BE2C (cell line): ENCODE measurements at regions not wholly inside any gene's neighbourhood (a gene's known extent, or its start where the extent isn't known, plus 50 kb on each side); places are given as distances from the start of the nearest gene placed in this dataset.

Experiments used
- DNase-seq: peaks from one replicate; pipeline ENCODE4 v3.0.0-alpha.2; 2020
- H3K27me3 ChIP-seq: fragments of 250-450 bp; sonication (Bioruptor Pico); 2 replicates; pipeline ENCODE4 v1.5.1; 2020; ENCODE audit warnings: mild to moderate bottlenecking
- H3K36me3 ChIP-seq: fragments of 250-450 bp; sonication (Bioruptor Pico); 2 replicates; pipeline ENCODE4 v1.5.1; 2020; ENCODE audit warnings: mild to moderate bottlenecking
- H3K4me1 ChIP-seq: fragments of 250-450 bp; sonication (Bioruptor Pico); 2 replicates; pipeline ENCODE4 v1.5.1; 2020
- H3K4me3 ChIP-seq: 2 replicates; pipeline ENCODE4 v1.5.1; 2011; ENCODE audit warnings: low read depth, low read length
- H3K9me3 ChIP-seq: fragments of 250-450 bp; sonication (Bioruptor Pico); 2 replicates; pipeline ENCODE4 v1.5.1; 2020
- TF ChIP-seq, protein P1 (sequence below): IDR thresholded peaks from 2 replicates; pipeline ENCODE4 v1.5.1; 2012; ENCODE audit warnings: mild to moderate bottlenecking, low read depth, low read length

DNA sequence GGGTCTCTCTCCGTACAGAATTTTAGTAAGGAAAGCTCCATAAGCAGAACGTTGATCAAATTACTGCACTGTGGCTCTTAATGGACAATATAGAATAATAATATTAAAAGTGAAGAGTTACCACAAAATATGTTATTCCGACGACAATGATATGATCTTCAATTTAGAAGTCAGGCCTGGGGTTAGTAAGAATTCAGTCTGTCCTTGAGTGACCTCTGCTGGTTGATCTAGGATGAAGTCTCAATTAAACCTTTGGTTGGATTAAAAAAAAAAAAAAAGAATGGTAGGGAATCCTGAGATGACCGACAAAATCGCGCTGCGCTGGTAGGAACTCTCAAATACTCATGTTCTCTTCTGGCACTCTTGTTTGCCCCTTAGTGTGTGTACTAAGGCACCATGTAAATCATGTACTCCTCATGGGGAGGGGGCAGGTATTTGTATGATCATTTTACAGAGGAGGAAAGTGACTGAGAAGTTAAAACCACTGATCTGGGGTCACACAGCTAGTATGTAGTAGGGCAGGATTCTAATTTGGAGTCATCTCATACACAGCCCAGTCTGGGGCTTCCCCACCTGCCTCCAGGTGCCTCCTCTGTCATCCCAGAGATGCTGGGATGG is 161.3 kb upstream of the NPVF start:
- TF ChIP-seq, protein P1, sequence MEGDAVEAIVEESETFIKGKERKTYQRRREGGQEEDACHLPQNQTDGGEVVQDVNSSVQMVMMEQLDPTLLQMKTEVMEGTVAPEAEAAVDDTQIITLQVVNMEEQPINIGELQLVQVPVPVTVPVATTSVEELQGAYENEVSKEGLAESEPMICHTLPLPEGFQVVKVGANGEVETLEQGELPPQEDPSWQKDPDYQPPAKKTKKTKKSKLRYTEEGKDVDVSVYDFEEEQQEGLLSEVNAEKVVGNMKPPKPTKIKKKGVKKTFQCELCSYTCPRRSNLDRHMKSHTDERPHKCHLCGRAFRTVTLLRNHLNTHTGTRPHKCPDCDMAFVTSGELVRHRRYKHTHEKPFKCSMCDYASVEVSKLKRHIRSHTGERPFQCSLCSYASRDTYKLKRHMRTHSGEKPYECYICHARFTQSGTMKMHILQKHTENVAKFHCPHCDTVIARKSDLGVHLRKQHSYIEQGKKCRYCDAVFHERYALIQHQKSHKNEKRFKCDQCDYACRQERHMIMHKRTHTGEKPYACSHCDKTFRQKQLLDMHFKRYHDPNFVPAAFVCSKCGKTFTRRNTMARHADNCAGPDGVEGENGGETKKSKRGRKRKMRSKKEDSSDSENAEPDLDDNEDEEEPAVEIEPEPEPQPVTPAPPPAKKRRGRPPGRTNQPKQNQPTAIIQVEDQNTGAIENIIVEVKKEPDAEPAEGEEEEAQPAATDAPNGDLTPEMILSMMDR: peak; percentile 58
- Histone ChIP-seq H3K4me3 (no peak overlapping the region), H3K36me3 (no peaks in the 10 kb centered on the region), H3K9me3 (no peaks in the 10 kb centered on the region), H3K27me3 (no peaks in the 10 kb centered on the region), H3K4me1 (no peaks in the 10 kb centered on the region)
- DNase-seq: no peak

DNA sequence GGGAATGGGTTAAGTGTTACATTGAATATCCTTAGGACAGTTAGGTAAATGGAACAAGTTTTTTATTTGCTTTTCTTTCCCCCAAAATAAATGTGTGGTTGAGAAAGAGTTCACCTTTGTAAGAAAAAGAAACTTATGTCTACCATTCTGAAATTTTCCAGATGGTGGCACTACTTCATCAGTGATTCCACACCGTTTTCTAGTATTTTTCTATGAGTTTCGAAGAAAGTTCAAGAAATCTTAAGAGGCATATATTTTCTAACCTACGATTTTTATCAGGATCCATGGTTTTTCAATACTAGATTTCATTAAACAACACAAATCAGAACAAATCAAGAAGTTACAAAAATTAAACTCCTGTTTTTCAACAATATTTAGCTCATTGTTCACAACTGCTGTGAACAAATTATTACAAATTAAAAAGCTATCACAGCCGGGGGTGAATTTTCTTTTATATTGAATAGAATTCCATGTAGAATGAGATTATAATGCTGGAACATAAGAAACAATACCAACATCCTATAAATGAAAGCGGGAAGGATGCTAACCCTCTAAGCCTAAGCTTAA is 163.1 kb upstream of the NPVF start:
- DNase-seq: no peak
- TF ChIP-seq, protein P1: peak; percentile 45

DNA sequence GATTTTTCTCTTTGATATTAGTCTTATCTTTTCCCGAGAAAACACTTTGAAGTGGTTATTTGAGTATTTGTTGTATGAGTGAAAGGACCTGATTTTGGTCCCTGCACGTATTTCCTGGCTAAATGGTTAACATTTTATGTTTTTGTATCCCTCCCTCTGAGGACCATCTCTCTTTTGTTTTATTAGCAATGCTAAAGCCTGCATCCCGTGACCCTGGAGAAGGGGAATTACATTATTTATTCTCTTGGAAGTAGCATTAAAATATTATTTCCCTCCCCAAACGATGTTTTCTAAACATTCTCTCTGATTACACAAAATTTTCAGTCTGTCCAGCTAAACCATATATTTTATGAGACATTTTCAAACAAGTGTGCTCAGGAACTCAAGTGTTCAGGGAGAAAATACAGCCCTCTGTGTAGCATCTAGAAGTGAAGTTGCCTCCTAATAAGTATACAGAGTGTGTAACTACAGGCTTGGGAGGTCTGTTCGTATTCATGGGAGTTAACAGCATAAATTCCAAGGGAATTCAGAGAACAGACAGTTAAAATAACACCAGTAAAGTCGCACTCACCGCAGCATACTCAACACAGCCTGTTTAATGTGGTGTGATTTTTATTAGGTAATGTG is 163.8 kb upstream of the NPVF start:
- H3K36me3 ChIP-seq: no peaks in the 10 kb centered on the region
- no peaks in the 10 kb centered on the region for H3K9me3 ChIP-seq
- H3K27me3 ChIP-seq: no peaks in the 10 kb centered on the region
- H3K4me1 ChIP-seq: no peaks in the 10 kb centered on the region
- H3K4me3 ChIP-seq: no peak overlapping the region
- no peak for DNase-seq
- TF ChIP-seq, protein P1: no peak

More for the DNA sequence above, 163.1 kb upstream of the NPVF start:
- no peak overlapping the region for H3K4me3 ChIP-seq
- H3K36me3 ChIP-seq: no peaks in the 10 kb centered on the region
- no peaks in the 10 kb centered on the region for H3K4me1 ChIP-seq
- no peaks in the 10 kb centered on the region for H3K27me3 ChIP-seq
- no peaks in the 10 kb centered on the region for H3K9me3 ChIP-seq

DNA sequence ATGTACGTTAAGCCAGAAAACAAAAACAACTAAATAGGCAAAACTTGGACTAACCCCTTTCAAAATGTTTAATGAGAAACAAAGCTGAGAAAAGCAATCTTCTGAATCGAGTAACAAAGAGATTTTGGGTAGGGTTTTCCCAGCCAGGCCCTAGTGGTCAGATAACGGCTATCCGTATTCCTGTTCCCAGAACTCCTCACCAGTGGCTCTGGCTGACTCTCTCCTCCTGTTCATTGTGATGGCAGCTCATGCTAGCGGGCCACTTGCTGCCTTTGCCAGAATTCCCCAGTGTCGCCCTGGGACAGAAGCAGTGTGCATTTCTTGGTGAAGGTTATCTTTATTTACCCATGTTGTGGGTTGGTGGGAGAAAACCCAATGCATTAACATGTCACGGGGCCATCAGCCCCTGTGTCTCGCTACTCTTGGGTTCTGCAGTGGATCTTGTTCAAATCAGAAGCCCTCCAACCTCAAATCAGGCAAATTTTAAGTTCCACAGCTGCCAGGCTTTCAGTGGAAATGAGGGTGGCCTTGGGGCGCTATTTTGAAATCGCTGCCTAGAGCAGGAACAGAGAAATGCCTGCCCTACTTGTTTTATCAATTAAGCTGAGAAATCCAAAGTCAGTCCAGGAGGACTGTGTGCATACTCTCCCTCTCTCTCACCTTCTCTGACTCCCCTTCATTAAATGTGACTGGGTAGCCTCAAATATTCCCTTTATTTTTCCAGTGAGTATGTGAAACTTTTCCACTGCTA is 164.5 kb upstream of the NPVF start:
- no peak for DNase-seq
- Histone ChIP-seq H3K27me3 (no peaks in the 10 kb centered on the region), H3K9me3 (no peaks in the 10 kb centered on the region), H3K36me3 (no peaks in the 10 kb centered on the region), H3K4me1 (no peaks in the 10 kb centered on the region), H3K4me3 (no peak overlapping the region)
- TF ChIP-seq, protein P1: peak; percentile 30

DNA sequence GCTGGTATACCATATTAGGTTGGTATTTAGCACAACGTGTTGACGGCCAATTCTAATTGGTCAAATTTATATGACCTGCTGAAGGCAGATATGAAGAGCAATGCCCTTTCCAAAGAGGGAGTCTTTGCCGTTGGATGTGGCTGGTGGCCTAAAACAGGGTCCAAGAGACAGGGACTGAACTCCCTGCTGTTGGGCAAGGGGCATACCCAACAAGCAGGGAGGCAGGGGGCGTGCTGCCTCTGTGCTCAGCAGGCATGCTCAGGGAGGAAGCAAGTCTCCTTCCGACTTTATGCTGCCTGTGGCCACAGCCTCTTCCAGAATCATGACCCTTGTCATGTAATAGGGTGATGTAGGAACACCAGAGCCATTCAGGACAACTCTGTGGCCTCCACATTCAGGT is 167.7 kb upstream of the NPVF start:
- no peaks in the 10 kb centered on the region for H3K9me3 ChIP-seq
- H3K36me3 ChIP-seq: no peaks in the 10 kb centered on the region
- DNase-seq: no peak
- H3K27me3 ChIP-seq: no peaks in the 10 kb centered on the region
- TF ChIP-seq, protein P1: no peak
- peaks cover 4% of the 10 kb centered on the region for H3K4me1 ChIP-seq
- H3K4me3 ChIP-seq: no peak overlapping the region
